D721Med (cell line): ENCODE measurements at regions not wholly inside any gene's neighbourhood (a gene's known extent, or its start where the extent isn't known, plus 50 kb on each side); places are given as distances from the start of the nearest gene placed in this dataset.

ENCODE experiments used
- DNase-seq: peaks from one replicate; pipeline ENCODE4 v3.0.0; 2011; ENCODE audit warnings: low spot score; ENCODE audit not compliant: insufficient read length
- FAIRE-seq: peaks from 2 replicates; lab custom pipeline; 2011; peaks lifted over from hg19 to GRCh38; lab: Jason Lieb, UNC
- CTCF ChIP-seq: IDR thresholded peaks from 2 replicates; pipeline ENCODE4 v1.5.1; 2012; ENCODE audit warnings: mild to moderate bottlenecking, control low read depth; ENCODE audit not compliant: insufficient read depth; ENCODE audit errors: missing control alignments

- no peak for TF ChIP-seq CTCF
- DNase-seq (no peak), FAIRE-seq (no peak)
Measured at GRCh38 chr5:42974536-42974935, 65.6 kb downstream of the ANXA2R start.

GRCh38 chr5:42970636-42971559, 69.2 kb downstream of the ANXA2R start:
- DNase-seq: no peak
- no peak for FAIRE-seq
- TF ChIP-seq CTCF: no peak

GRCh38 chr5:42965934-42966333, 74.2 kb downstream of the ANXA2R start:
- DNase-seq (no peak), FAIRE-seq (no peak)
- no peak for TF ChIP-seq CTCF

GRCh38 chr5:42963412-42963811, 76.7 kb downstream of the ANXA2R start:
- no peak for DNase-seq
- FAIRE-seq: no peak
- no peak for TF ChIP-seq CTCF

- no peak for FAIRE-seq
- DNase-seq: no peak
- TF ChIP-seq CTCF: no peak
Measured at GRCh38 chr5:42962124-42962523, 78.0 kb downstream of the ANXA2R start.

- no peak for TF ChIP-seq CTCF
- FAIRE-seq: no peak
- DNase-seq: no peak
Measured at GRCh38 chr5:42960506-42960905, 79.6 kb downstream of the ANXA2R start.

GRCh38 chr5:42956551-42956950, 83.6 kb downstream of the ANXA2R start:
- no peak for FAIRE-seq
- no peak for DNase-seq
- no peak for TF ChIP-seq CTCF
